ENCODE measurements at regions not wholly inside any gene's neighbourhood (a gene's known extent, or its start where the extent isn't known, plus 50 kb on each side); places are given as distances from the start of the nearest gene placed in this dataset.

GRCh38 chr1:198101716-198102453 is 54.9 kb upstream of the NEK7 start:
- WGBS, 2 donors = 66 to 81% methylated on average over 4 of the region's 4 CpGs
- ATAC-seq (ENCODE audit: insufficient read depth, low FRiP score) = no peak
- H3K36me3 ChIP-seq (ENCODE audit: control insufficient read depth in 4 of 4, insufficient read depth in 4 of 4, low read length in 4 of 4) = no peaks in the 10 kb centered on the region
- DNase-seq = no peak
- H3K9ac ChIP-seq (ENCODE audit: insufficient read depth in 1 of 2, low read length in 2 of 2) = no peak overlapping the region
- H3K9me3 ChIP-seq (ENCODE audit: control insufficient read depth in 4 of 4, insufficient read depth in 3 of 4, low read length in 3 of 4) = no peaks in the 10 kb centered on the region
- H3K27ac ChIP-seq (ENCODE audit: low read depth in 1 of 2, low read length in 1 of 2) = no peak overlapping the region
- H3K4me3 ChIP-seq = no peak overlapping the region
- peaks cover 0 to 2% (median 0%) of the 10 kb centered on the region in 5 donors for H3K4me1 ChIP-seq (ENCODE audit: control insufficient read depth in 5 of 5, insufficient read depth in 5 of 5, low read length in 5 of 5)
- TF ChIP-seq CTCF (IDR thresholded peaks at IDR 0.05; ENCODE audit: control extremely low read depth, extremely low read depth) = no peak
- H3K27me3 ChIP-seq (ENCODE audit: control insufficient read depth in 3 of 3, insufficient read depth in 3 of 3, low read length in 2 of 3) = no peaks in the 10 kb centered on the region

- 27 to 31% methylated on average over 1 of the region's 1 CpG for WGBS, 2 donors
Measured at GRCh38 chr1:198102454-198102827, 54.4 kb upstream of the NEK7 start.

GRCh38 chr1:198105185-198105584 is 51.6 kb upstream of the NEK7 start:
- ATAC-seq (ENCODE audit: insufficient read depth, low FRiP score) (no peak), DNase-seq (no peak)
- TF ChIP-seq CTCF (IDR thresholded peaks at IDR 0.05; ENCODE audit: control extremely low read depth, extremely low read depth) = no peak
- Histone ChIP-seq H3K27me3 (ENCODE audit: control insufficient read depth in 3 of 3, insufficient read depth in 3 of 3, low read length in 2 of 3) (no peaks in the 10 kb centered on the region), H3K9me3 (ENCODE audit: control insufficient read depth in 4 of 4, insufficient read depth in 3 of 4, low read length in 3 of 4) (no peaks in the 10 kb centered on the region), H3K9ac (ENCODE audit: insufficient read depth in 1 of 2, low read length in 2 of 2) (no peak overlapping the region), H3K27ac (ENCODE audit: low read depth in 1 of 2, low read length in 1 of 2) (no peak overlapping the region), H3K36me3 (ENCODE audit: control insufficient read depth in 4 of 4, insufficient read depth in 4 of 4, low read length in 4 of 4) (no peaks in the 10 kb centered on the region), H3K4me3 (no peak overlapping the region), H3K4me1 (ENCODE audit: control insufficient read depth in 5 of 5, insufficient read depth in 5 of 5, low read length in 5 of 5) (peaks cover 0 to 2% (median 0%) of the 10 kb centered on the region in 5 donors)
- 73 to 100% methylated on average over 1 of the region's 1 CpG for WGBS, 2 donors

More at GRCh38 chr1:198102454-198102827, 54.4 kb upstream of the NEK7 start:
- Histone ChIP-seq H3K9ac (ENCODE audit: insufficient read depth in 1 of 2, low read length in 2 of 2) (no peak overlapping the region), H3K27me3 (ENCODE audit: control insufficient read depth in 3 of 3, insufficient read depth in 3 of 3, low read length in 2 of 3) (no peaks in the 10 kb centered on the region), H3K9me3 (ENCODE audit: control insufficient read depth in 4 of 4, insufficient read depth in 3 of 4, low read length in 3 of 4) (no peaks in the 10 kb centered on the region), H3K27ac (ENCODE audit: low read depth in 1 of 2, low read length in 1 of 2) (no peak overlapping the region), H3K4me1 (ENCODE audit: control insufficient read depth in 5 of 5, insufficient read depth in 5 of 5, low read length in 5 of 5) (peaks cover 0 to 2% (median 0%) of the 10 kb centered on the region in 5 donors), H3K36me3 (ENCODE audit: control insufficient read depth in 4 of 4, insufficient read depth in 4 of 4, low read length in 4 of 4) (no peaks in the 10 kb centered on the region), H3K4me3 (no peak overlapping the region)
- no peak for TF ChIP-seq CTCF (IDR thresholded peaks at IDR 0.05; ENCODE audit: control extremely low read depth, extremely low read depth)
- ATAC-seq (ENCODE audit: insufficient read depth, low FRiP score) (no peak), DNase-seq (no peak)

GRCh38 chr1:198106011-198106410 is 50.8 kb upstream of the NEK7 start:
- Histone ChIP-seq H3K9me3 (ENCODE audit: control insufficient read depth in 4 of 4, insufficient read depth in 3 of 4, low read length in 3 of 4) (no peaks in the 10 kb centered on the region), H3K4me1 (ENCODE audit: control insufficient read depth in 5 of 5, insufficient read depth in 5 of 5, low read length in 5 of 5) (peaks cover 0 to 2% (median 0%) of the 10 kb centered on the region in 5 donors), H3K36me3 (ENCODE audit: control insufficient read depth in 4 of 4, insufficient read depth in 4 of 4, low read length in 4 of 4) (no peaks in the 10 kb centered on the region), H3K4me3 (no peak overlapping the region), H3K27ac (ENCODE audit: low read depth in 1 of 2, low read length in 1 of 2) (no peak overlapping the region), H3K9ac (ENCODE audit: insufficient read depth in 1 of 2, low read length in 2 of 2) (no peak overlapping the region), H3K27me3 (ENCODE audit: control insufficient read depth in 3 of 3, insufficient read depth in 3 of 3, low read length in 2 of 3) (no peaks in the 10 kb centered on the region)
- no peak for ATAC-seq (ENCODE audit: insufficient read depth, low FRiP score)
- TF ChIP-seq CTCF (IDR thresholded peaks at IDR 0.05; ENCODE audit: control extremely low read depth, extremely low read depth) = no peak
- no peak for DNase-seq
